COR-L47 (cell line): ENCODE measurements at regions not wholly inside any gene's neighbourhood (a gene's known extent, or its start where the extent isn't known, plus 50 kb on each side); places are given as distances from the start of the nearest gene placed in this dataset.
"Not testable (repeated sequence)": the region's sequence is repeated elsewhere in the genome, so short reads cannot be mapped to it uniquely, and the experiment has no call there.

Experiments
- DNase-seq: peaks from one replicate; lab custom pipeline; 2025; lab: John Stamatoyannopoulos, UW

DNA sequence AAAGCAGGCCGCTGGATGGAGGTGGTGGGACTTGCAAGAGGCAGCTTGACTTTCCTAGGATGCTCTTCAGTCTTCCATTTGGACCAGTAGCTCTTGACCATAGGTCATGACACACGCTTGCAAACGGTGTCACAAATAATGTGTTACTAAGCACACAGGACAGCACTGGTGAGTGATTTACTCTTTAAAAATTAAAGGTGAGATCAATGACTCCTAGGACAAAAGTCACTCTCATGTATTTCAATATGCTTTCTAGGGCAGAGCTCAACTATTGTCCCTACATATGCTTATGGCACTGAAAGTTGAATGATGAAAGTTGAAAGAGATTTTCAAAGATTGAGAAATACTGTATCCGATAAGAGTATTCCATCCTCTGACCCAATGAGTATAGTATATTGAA lies 496.7 kb downstream of the EBF1 start:
- DNase-seq: no peak

DNA sequence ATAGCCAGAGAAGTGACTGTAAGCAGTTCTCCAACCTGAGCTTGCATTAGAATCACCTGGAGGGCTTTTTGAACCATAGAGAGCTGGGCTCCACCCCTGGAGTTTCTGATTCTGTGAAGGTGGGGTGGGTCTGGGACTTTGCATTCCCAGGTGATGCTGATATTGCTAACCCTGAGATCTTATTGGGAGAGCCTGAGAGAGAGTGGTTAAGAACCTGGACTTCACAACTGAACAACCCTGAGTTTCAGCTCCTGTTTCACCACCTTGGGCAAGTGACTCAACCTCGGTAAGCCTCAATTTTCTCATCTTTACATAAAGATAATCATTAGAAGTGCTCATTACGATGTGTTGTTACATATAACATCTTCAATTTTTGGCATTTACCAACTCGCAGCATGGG lies 498.6 kb downstream of the EBF1 start:
- DNase-seq: no peak

DNA sequence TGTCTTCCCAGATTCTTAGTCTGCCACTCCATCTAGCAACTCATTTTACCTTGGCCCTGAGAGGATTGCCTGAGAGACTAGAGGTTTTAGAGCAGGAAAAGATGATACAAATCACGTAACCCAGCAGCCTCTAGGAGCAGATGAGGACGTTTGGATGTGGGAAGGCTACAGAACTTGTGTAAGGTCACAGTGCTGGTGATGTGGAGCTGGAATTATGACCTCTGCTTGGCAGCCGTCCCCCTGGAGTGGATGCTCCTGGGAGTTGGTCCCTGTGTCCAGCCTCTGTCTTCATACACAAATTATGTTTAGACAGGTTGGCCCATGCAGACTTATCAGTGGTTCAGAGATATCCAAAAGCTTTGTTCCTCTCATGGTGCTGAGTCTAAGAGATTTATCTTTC lies 499.0 kb downstream of the EBF1 start:
- DNase-seq: no peak

DNA sequence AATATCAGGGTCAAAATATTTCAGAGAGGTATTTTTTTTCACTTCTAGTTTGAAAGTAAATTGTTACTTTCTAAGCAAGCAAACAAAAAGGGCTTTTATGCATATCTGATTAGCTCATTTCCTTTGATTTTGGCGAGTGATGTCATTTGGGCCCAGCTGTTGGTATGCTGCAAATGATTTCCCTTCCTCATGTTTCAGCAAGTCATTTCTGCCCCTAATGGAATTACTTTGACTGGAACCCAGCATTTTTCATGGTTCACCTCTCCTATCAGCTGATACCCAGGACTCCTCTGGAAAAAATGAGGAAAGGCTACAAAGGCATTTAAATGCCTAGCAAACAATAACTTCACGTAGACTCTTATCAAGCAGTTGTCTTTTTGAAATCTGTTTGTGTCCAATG lies 500.6 kb downstream of the EBF1 start:
- no peak for DNase-seq

DNA sequence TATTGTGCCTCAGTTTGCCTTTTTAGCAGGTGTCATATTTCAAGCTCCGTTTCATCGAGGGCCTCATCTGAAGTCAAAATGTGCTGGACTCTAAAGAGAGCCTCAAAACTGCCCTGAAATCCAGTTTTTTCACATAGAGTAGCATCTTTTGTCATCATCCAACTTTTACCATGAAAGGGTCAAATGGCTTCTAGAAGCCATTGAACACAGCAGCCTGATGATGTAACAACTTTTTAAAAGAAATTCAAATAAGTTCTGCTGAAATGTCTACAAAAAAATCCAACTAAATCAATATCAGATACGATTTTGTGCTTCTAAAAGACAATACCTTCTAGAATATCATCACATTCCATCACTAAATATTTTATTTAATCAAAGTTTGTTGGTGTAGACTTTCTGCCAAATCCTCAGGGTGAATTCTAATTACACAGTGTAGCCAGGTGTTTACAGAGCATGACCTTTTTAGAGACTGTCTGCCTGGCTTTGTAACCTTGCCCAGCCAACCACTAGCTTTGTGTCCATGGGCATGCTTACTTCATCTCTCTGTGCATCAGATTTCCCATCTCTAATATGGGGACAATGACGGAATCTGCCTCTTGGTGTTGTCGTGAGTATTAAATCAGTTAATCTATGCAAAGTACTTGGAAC lies 505.0 kb downstream of the EBF1 start:
- DNase-seq: no peak

DNA sequence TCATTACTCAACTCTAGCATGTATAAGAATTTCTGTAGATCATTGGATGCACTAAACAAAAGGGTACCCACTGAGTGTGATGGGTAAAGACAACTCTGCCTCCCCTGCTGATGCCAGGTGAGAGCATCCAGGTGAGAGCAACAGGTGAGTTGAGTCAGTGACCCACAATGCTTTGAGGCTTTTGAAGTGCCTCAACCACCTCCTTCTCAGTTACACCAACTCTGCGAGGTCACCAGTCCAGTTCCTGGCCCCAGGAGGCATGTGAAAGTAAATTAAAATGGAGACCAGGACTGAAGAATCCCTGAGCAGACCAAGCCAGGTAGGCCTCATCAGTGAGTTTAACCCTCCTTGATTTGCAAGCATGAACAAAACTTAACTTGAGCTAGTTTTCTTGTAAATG lies 505.8 kb downstream of the EBF1 start:
- DNase-seq: no peak

DNA sequence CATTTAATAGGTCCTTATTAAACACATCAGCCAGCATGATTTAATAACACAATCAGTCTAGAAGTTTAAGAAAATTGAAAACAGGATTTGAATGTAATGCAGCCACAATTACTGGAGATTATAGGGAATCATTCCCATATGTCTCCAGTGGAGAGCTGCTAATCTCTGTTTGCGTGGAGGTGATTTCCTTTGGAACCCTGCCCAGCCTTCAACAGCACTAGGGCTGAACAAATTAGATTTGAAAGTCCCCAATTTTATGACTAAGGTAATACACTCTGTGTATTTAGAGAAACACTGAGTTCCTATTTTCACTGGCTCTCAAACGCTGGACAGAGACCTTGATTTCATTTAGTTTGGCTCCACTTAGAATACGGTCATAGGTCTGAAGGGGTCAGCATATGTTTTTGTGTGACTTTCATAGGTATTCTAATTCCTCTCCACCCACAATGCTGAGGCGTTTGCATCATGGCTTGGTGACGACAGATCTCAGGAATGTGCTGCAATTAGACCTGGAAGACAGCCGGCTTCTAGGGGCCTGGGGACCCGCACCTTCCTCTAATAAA lies 508.3 kb downstream of the EBF1 start:
- no peak for DNase-seq

DNA sequence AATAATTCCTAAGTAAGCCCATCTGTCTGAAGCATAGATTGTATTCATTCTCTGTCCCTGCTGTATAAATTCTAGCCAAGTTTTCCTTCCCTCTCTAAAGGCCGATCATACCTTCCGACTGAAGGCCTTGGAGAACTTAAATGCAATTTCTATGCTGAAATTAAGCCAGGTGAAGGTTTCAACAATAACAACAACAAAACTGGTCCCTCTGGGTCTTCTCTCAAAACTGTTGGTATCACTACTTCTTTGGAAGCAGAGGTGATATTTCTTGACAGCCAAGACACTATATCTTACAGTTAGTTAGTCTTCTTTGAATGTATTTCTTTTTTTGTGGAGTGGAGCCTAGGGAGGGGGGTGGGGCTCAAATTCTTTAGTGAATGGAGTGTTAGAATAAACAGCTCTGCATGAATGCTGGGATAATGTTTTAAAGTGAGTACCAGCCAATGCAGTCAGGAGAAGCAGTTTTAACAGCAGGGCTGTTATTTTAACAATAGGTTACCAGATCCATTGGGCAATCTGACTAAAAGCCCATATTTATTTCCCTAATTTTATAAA lies 508.9 kb downstream of the EBF1 start:
- DNase-seq: no peak

DNA sequence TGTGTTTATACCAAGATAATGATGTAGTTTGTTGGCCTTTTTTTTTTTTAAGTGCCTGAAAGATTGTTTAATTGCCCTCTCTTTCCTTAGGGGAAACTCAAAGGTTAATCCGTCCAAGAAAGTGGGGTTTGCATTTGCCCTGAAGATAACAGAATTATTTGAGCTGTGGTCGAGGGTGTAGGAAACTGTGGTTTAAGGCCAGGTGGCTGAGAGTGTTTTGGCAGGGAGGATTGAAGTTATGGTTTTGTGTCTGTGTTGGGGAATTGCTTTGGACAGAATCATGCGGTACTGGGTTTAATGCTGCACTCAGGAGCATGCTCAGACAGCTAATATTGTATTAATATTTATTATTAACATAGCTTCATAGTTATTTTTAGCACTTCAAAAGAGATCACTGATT lies 509.8 kb downstream of the EBF1 start:
- no peak for DNase-seq

DNA sequence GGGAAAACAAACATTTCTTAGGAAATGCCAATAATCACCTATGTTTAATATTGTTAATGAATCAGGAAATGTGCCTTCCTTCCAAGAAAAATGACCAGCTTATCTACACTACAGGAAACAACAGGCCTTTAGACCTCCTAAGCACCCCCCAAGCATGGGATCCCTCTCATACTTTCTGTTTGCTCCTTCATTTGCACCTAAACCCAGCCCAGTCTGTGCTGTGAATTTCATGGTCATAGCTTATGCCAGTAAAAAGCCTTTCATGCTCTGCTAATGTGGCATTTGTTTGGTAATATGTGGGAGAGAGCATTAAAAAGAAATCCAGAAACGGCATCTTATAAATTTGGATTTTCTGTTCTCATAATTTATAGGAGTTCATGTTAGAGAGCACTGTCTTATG lies 511.1 kb downstream of the EBF1 start:
- no peak for DNase-seq

DNA sequence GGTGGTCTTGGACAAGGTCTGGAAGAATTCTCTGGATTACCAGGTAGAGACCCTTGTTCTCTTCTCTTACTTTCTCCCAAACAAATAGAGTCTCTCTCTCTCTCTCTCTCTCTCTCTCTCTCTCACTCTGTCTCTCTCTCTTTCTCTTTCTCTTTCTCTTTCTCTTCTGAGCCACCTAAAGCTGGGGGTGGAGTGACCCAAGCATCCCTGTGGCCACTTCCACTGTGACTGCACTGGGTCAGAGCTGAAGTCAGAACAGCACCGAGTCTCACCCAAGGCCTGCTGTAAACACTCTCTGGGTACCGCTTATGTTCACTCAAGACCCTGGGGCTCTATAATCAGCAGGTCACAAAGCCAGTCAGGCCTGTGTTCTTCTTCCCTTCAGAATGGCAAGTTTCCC lies 513.7 kb downstream of the EBF1 start:
- DNase-seq: no peak

DNA sequence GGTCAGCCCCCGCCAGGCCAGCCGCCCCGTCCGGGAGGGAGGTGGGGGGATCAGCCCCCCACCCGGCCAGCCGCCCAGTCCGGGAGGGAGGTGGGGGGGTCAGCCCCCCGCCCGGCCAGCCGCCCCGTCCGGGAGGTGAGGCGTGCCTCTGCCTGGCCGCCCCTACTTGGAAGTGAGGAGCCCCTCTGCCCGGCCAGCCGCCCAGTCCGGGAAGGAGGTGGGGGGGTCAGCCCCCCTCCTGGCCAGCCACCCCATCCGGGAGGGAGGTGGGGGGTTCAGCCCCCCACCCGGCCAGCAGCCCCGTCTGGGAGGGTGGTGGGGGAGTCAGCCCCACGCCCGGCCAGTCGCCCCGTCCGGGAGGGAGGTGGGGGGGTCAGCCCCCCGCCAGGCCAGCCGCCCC lies 517.0 kb downstream of the EBF1 start:
- DNase-seq: not testable (repeated sequence)

DNA sequence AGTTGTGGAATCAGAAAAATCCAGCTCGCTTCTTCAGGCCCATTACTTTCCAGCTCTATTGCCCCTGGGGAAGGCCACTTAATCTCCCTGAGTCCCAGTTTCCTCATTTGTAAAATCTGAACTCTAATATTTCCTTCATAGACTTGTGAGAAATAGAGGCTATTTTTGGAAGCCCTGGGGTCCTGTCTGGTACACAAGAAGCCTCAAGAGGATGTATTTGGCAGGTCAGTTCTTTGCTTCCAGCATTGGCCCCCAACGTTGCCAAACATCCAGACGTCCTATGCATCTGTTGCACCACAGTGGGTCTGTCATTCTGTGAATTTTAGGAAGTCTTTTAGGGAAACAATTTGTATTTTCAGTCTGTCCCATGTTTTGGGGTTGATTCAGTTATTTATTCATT lies 525.9 kb downstream of the EBF1 start:
- DNase-seq: no peak

DNA sequence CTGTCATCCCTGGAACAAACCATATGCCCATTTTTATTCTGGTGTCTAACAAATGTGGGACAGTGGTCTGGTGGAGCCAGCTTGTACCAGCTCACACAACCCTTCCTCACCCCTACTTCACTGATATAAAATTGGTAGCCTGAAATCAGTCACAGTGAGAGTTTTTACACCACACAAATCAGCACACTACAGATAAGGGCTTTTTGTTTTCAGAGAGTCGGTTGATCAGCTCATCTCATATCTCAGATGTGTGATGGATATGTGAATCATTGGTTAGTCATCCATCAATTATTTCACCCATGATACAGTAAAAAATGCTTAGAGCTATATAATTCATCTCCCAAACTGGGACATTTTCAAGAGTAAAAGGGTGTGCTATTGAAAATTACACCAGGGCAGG lies 529.2 kb downstream of the EBF1 start:
- no peak for DNase-seq

DNA sequence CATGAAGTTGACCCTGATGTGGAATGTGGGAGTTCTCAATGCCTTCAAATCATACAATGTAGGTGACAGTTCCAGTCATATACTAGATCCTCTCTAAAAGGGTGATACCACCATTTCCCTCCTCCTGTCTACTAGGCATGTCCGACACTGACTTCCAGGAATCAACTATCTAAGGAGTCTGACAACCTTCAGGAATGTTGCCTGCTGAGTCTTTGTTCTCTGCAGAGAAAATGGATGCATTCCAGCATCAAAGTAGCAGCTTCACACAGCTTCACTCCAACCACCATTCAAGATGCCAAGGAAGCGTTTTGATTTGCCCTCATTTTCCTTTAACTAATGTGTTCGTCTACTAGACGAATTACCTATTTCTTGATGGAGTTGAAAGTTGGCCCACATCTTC lies 530.2 kb downstream of the EBF1 start:
- DNase-seq: no peak

DNA sequence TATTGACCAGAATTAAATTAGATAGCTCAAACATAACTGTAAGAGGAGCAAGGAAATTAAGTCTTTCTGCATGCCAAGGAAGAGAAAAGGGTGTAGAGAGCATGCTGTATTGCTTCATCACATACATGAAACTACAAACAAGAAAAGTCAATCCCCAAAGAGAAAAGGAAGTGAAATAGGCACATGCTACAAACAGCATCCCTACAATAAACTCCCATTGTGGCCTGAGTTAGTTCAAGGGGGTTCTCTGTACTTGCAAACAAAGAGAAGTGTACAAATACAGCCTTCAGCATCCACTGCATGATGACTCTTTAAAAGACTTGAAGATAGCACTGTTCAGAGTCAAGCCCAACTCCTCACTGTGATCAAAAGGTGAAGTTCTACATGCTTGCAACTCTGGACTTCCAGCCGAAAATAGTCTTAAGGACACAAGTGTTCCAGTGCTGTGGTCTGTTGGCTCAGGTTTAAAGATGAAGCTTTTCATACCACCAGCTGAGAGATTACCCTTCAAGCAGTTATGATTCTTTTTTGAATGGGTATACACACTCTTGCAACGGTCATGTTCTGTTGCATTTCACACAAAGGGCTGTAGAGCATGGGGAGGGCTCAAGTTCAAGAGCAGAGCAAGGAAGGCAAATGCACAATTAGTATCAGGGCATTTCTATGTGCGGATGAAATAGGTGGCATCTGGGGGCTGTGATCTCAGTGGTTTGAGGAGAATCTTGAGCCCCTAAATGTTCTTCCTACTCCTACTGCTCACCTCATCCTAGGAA lies 534.5 kb downstream of the EBF1 start:
- DNase-seq: no peak

DNA sequence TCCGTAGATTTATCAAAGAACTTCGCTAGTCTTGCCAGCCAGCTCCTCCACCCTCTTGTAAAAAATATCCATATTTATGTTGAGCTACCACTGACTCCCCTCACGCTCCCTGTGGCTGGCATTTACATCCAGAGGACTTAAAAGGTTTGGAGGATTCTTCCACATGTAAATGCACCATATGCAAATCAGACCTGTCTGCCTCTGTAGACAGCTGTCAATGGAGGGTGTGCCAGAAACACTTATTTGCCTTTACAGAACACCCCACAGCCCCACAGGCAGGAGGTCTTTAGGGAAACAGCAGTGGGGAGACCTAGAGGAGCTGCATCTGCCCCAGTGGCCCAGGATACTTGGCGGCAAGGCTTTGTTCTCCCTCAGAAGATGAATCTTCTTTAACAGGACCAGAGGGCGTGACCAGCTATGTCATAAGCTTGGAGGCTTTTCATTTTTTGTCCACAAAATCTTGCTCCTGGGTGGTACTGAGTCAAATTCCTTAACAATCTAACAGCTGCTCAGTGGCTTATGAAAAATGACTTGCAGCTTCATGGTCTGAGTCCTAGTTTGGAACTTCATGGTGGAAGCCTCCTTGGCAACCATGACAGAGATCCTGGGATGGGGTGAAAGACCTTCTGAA lies 535.8 kb downstream of the EBF1 start:
- DNase-seq: no peak

DNA sequence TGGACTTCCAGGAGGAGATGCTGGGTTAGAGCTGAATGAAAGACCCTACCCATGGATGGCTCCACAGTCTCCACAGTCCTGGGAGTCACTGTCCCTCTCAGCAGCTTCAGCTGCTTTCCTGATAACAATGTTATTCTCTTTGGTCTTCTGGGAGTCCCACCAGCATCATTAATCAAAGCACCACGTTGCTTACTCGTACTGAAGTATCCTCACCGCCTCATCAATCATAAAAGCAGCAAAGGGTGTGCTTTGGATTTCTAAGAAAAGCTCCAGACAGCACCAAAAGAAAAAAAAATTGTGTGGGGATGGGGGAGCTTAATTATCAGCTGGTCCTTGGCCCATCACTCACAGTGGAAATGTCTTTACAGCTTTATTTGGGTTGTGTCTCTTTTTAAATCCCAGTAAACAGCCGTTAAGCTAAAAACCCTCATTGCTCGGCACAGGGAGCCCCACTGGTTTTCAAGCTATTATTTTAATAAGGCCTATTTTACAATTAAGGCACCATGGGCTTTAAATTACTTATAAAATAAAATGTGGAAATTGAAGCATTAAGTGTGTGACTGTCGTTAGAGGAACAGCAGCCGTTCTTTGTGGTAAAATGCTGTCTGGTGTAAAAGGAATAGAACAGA lies 538.0 kb downstream of the EBF1 start:
- no peak for DNase-seq

DNA sequence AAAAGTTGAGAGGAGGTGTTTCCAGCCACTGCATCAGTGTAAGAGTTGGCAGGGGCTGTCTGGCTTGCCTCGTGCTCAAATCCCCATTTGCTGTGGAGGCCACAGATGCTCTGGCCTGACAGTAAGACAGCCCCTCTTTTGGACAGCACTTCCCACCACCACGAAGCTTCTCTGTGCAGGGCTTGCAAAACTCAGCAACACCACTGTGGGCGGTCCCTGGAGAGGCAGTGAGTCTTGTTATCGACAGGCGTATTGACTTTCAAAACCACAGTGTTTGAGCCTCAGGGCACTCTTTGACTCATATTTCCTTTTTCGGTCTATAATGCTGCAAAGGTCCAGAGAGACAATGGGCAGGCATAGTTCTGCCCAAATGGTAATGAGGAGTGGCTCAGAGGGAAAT lies 539.5 kb downstream of the EBF1 start:
- no peak for DNase-seq

DNA sequence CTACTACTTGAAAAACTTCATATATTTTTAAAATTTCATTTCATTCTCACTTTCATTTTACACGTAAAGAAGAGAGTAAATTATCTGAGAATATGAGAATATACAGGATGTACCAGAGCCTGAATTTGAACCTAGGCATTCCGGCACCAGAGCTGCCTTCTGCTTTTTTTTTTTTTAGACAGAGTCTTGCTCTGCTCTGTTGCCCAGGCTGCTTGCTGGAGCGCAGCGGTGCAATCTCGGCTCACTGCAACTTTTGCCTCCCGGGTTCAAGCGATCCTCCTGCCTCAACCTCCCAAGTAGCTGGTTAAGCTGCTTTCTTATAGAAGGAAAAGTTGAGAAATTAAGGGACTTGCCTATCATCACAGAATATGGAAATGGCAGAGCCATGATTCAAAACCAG lies 540.1 kb downstream of the EBF1 start:
- no peak for DNase-seq

DNA sequence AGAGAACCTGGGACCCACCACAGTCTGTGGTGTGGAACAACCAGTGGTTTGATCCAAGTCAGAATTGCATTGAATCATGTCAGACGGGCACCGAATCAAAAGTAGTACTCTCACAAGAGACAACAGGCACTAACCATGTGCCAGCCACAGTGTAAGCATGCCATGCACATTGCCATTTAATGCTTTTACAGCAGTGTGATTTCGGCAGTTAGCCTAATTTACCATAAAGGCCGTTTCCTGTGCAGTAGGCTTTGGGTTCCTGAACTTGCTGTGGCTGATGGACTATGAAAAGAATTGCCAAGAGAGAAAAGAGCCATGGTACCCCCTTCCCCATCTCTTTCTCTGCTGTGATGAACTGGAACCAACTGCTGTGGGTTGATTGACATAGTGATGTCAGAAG lies 540.6 kb downstream of the EBF1 start:
- DNase-seq: no peak

DNA sequence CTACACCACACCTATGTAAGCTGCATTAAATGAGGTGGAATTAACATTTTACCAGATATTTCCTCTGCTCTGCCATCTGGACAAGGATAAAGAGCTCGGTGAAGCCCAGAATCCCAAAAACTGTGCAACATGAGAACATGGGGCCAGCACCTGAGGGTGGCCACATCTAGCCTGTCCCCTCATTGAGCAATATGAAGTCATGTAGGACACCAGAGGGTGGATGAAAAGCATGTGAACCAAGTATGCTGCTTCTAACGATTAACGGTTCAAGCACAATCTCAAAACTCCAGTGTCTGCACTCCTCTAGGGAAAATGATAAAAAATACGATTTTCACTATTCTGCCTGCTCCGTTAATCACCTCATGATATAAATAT lies 545.8 kb downstream of the EBF1 start:
- no peak for DNase-seq
